ENCODE measurements at regions not wholly inside any gene's neighbourhood (a gene's known extent, or its start where the extent isn't known, plus 50 kb on each side); places are given as distances from the start of the nearest gene placed in this dataset.

DNA sequence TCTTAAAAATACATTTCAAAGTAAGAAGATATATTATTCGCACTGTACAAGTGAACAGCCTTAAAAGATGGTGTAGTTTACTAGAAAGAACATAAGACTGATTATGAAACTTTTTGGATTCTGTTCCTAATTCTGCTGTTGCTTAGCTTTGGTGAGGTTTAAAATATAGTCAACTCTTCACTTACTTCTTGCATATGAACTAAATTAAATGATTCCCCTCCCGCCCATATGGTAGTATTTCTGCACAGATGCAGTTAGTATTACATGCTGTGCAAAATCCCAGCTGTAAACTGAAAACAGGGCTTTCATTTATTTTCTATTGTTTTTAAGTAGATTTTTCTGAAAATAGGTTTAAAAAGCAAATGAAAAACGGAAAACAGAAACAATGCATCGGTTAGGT is 345.4 kb upstream of the NCAM2 start:
- H3K4me3 ChIP-seq (ENCODE audit: control insufficient read depth, low read depth, low read length) = no peak overlapping the region
- TF ChIP-seq, protein P1, sequence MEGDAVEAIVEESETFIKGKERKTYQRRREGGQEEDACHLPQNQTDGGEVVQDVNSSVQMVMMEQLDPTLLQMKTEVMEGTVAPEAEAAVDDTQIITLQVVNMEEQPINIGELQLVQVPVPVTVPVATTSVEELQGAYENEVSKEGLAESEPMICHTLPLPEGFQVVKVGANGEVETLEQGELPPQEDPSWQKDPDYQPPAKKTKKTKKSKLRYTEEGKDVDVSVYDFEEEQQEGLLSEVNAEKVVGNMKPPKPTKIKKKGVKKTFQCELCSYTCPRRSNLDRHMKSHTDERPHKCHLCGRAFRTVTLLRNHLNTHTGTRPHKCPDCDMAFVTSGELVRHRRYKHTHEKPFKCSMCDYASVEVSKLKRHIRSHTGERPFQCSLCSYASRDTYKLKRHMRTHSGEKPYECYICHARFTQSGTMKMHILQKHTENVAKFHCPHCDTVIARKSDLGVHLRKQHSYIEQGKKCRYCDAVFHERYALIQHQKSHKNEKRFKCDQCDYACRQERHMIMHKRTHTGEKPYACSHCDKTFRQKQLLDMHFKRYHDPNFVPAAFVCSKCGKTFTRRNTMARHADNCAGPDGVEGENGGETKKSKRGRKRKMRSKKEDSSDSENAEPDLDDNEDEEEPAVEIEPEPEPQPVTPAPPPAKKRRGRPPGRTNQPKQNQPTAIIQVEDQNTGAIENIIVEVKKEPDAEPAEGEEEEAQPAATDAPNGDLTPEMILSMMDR (IDR thresholded peaks at IDR 0.05; ENCODE audit: control insufficient read depth, insufficient read depth, low read depth, low read length, missing control alignments) = no peak
- no peak for DNase-seq (ENCODE audit: low read depth)

DNA sequence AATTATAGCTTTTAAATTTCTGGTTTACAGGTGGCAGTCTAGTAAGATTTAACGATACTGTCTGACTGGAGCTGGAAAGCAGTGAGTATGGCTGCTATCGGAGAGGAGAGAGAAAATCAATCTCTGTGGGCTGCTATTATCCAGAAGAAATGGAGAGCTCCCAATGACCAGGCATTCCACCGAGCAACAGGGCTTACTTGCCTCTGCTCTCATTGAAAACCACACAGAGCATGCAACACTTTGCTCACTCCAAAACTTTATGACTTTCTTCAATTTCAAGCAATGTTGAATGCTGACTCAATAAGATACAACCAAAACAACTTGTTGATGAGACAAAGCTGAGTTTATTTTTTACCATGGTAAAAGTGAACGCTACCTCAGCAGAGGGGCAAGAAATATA is 337.0 kb upstream of the NCAM2 start:
- DNase-seq (ENCODE audit: low read depth) = no peak
- H3K4me3 ChIP-seq (ENCODE audit: control insufficient read depth, low read depth, low read length) = no peak overlapping the region

DNA sequence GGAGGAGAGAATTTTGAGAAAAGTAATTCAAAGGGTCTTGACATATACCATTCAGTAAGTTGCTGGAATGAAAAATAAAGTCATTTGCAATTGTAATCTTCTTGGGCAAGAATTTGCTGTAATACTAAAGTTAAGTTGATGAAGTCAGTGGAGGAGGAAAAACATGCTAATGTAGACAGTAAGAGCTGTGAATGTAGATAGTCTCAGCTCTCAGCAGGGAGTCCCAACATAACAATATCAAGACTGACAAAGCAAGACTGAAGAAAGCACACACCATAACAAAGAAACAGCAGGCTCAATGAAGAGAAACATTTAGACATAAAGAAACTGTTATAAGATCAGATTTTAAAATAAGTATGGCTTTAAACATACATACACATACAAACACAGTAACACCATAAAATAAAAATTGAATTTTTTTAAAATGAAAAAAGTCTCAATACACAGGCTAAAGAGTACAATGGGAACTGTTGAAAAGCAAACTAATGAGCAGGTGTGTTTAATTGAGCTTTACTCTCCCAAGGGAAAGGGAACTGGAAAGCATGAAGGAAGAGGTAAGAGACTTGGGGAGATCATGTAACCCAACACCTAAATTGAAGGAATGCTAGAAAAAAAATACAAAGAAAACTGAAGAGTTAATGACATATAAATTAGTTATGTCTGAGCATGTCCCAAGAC is 336.3 kb upstream of the NCAM2 start:
- no peak for DNase-seq (ENCODE audit: low read depth)
- no peak overlapping the region for H3K4me3 ChIP-seq (ENCODE audit: control insufficient read depth, low read depth, low read length)
- TF ChIP-seq, protein P1 (IDR thresholded peaks at IDR 0.05; ENCODE audit: control insufficient read depth, insufficient read depth, low read depth, low read length, missing control alignments) = no peak

More for the DNA sequence above, 337.0 kb upstream of the NCAM2 start:
- TF ChIP-seq, protein P1 (IDR thresholded peaks at IDR 0.05; ENCODE audit: control insufficient read depth, insufficient read depth, low read depth, low read length, missing control alignments) = no peak

DNA sequence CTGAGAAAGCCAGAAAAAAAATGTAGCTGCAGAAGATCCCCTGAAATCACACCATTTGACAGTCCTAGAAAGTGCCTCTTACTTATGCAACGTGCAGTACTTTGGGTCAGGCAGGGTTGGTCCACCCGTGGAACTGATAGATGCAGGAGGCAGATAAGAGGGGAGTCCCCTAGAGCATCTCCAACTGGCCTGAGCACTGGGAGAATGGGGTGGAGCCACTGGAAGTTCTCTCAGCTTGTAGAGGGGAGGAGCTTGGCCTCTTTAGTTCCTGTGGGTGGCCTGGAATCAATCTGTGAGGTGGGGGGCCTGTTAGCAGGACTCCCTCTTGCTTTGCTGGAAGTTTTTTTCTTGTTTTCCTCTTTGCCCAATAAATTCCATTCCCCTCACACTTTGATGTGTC is 335.7 kb upstream of the NCAM2 start:
- no peak overlapping the region for H3K4me3 ChIP-seq (ENCODE audit: control insufficient read depth, low read depth, low read length)
- TF ChIP-seq, protein P1 (IDR thresholded peaks at IDR 0.05; ENCODE audit: control insufficient read depth, insufficient read depth, low read depth, low read length, missing control alignments) = no peak
- no peak for DNase-seq (ENCODE audit: low read depth)

DNA sequence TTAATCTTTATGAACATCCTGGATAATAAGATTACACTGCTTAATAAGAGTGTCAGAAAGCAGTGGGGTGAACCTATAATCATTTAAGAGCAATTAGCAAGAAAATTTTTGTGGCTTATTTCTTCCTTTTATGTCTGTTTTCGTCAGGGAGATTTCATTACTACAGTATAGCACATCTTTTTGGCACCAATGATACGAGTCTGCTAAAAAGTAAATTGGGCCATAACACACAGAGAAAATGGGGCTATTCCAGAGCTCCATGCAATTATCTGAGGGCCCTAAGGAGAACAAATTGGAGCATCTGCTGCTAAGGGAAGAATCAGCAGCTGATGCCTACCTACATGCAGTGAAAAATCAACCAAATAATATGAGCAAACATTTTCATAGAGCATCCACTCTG is 330.3 kb upstream of the NCAM2 start:
- no peak overlapping the region for H3K4me3 ChIP-seq (ENCODE audit: control insufficient read depth, low read depth, low read length)
- no peak for DNase-seq (ENCODE audit: low read depth)
- TF ChIP-seq, protein P1 (IDR thresholded peaks at IDR 0.05; ENCODE audit: control insufficient read depth, insufficient read depth, low read depth, low read length, missing control alignments) = no peak

DNA sequence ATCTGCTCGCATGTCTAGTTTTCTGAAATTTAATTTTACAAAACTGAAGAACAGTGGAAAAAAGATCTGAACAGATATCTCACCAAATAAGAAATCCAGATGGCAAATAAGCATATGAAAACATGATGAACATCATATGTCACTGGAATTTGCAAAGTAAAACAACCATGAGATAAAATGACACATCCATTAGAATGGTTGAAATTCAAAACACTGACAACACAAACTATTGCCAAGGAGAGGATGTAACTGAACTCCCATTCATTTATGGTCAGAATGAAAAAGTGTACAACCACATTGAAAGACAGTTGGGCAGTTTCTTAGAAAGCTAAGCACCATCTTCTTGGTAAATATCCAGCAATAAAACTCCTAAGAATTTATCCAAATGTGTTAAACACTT is 312.7 kb upstream of the NCAM2 start:
- DNase-seq (ENCODE audit: low read depth) = no peak
- no peak overlapping the region for H3K4me3 ChIP-seq (ENCODE audit: control insufficient read depth, low read depth, low read length)
- TF ChIP-seq, protein P1 (IDR thresholded peaks at IDR 0.05; ENCODE audit: control insufficient read depth, insufficient read depth, low read depth, low read length, missing control alignments) = no peak
